ENCODE measurements at regions not wholly inside any gene's neighbourhood (a gene's known extent, or its start where the extent isn't known, plus 50 kb on each side); places are given as distances from the start of the nearest gene placed in this dataset.

GRCh38 chr2:44869761-44870160, 71.7 kb upstream of the SIX3 start:
- TF ChIP-seq, protein P1, sequence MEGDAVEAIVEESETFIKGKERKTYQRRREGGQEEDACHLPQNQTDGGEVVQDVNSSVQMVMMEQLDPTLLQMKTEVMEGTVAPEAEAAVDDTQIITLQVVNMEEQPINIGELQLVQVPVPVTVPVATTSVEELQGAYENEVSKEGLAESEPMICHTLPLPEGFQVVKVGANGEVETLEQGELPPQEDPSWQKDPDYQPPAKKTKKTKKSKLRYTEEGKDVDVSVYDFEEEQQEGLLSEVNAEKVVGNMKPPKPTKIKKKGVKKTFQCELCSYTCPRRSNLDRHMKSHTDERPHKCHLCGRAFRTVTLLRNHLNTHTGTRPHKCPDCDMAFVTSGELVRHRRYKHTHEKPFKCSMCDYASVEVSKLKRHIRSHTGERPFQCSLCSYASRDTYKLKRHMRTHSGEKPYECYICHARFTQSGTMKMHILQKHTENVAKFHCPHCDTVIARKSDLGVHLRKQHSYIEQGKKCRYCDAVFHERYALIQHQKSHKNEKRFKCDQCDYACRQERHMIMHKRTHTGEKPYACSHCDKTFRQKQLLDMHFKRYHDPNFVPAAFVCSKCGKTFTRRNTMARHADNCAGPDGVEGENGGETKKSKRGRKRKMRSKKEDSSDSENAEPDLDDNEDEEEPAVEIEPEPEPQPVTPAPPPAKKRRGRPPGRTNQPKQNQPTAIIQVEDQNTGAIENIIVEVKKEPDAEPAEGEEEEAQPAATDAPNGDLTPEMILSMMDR (conservative IDR thresholded peaks at IDR 0.05; ENCODE audit: low read depth, low read length) = no peak
- no peak for TF ChIP-seq EZH2 (IDR thresholded peaks at IDR 0.05; ENCODE audit: low read length, unreplicated experiment)

Data from PC-3 (cell line).